NCI-H146 treated with DMSO at 0.1 percent for 48 hours (cell line): ENCODE measurements at regions not wholly inside any gene's neighbourhood (a gene's known extent, or its start where the extent isn't known, plus 50 kb on each side); places are given as distances from the start of the nearest gene placed in this dataset.
"Not testable (repeated sequence)": the region's sequence is repeated elsewhere in the genome, so short reads cannot be mapped to it uniquely, and the experiment has no call there.

Source experiments
- DNase-seq: peaks from one replicate; lab custom pipeline; 2025; ENCODE audit not compliant: unreplicated experiment; lab: John Stamatoyannopoulos, UW

GRCh38 chr11:70586261-70587074 lies 188.1 kb downstream of the CTTN start:
- no peak for DNase-seq

- DNase-seq = no peak
Measured at GRCh38 chr11:70587075-70587389, 188.7 kb downstream of the CTTN start.

- no peak for DNase-seq
Measured at GRCh38 chr11:70590356-70590991, 192.1 kb downstream of the CTTN start.

GRCh38 chr11:70592641-70593165 lies 194.4 kb downstream of the CTTN start:
- DNase-seq = no peak

GRCh38 chr11:70593446-70593983 lies 195.2 kb downstream of the CTTN start:
- DNase-seq = no peak

- no peak for DNase-seq
Measured at GRCh38 chr11:70594031-70594430, 195.7 kb downstream of the CTTN start.

- DNase-seq = no peak
Measured at GRCh38 chr11:70594606-70595005, 196.3 kb downstream of the CTTN start.

GRCh38 chr11:70595016-70595415 lies 196.7 kb downstream of the CTTN start:
- no peak for DNase-seq

GRCh38 chr11:70595452-70595851 lies 197.1 kb downstream of the CTTN start:
- DNase-seq = no peak

GRCh38 chr11:70596091-70596490 lies 197.8 kb downstream of the CTTN start:
- no peak for DNase-seq

GRCh38 chr11:70597006-70597555 lies 198.8 kb downstream of the CTTN start:
- no peak for DNase-seq

- no peak for DNase-seq
Measured at GRCh38 chr11:70597751-70598625, 199.7 kb downstream of the CTTN start.

GRCh38 chr11:70600911-70601415 lies 202.6 kb downstream of the CTTN start:
- not testable (repeated sequence) for DNase-seq

GRCh38 chr11:70601861-70602538 lies 203.7 kb downstream of the CTTN start:
- DNase-seq = peak; percentile 18

GRCh38 chr11:70603114-70603755 lies 204.9 kb downstream of the CTTN start:
- no peak for DNase-seq

- DNase-seq = no peak
Measured at GRCh38 chr11:70603756-70604211, 205.5 kb downstream of the CTTN start.

- no peak for DNase-seq
Measured at GRCh38 chr11:70604221-70604620, 205.9 kb downstream of the CTTN start.

- no peak for DNase-seq
Measured at GRCh38 chr11:70604630-70605467, 206.5 kb downstream of the CTTN start.

- DNase-seq = no peak
Measured at GRCh38 chr11:70605468-70605815, 207.1 kb downstream of the CTTN start.
